OCI-M1 (cell line): ENCODE measurements at regions not wholly inside any gene's neighbourhood (a gene's known extent, or its start where the extent isn't known, plus 50 kb on each side); places are given as distances from the start of the nearest gene placed in this dataset.
"Not testable (repeated sequence)": the region's sequence is repeated elsewhere in the genome, so short reads cannot be mapped to it uniquely, and the experiment has no call there.

Source experiments
- DNase-seq: peaks from one replicate; lab custom pipeline; 2025; lab: John Stamatoyannopoulos, UW

GRCh38 chr9:102164247-102164646 lies 425.8 kb upstream of the GRIN3A start:
- DNase-seq: no peak

GRCh38 chr9:102153081-102153480 lies 414.6 kb upstream of the GRIN3A start:
- DNase-seq: not testable (repeated sequence)

DNA sequence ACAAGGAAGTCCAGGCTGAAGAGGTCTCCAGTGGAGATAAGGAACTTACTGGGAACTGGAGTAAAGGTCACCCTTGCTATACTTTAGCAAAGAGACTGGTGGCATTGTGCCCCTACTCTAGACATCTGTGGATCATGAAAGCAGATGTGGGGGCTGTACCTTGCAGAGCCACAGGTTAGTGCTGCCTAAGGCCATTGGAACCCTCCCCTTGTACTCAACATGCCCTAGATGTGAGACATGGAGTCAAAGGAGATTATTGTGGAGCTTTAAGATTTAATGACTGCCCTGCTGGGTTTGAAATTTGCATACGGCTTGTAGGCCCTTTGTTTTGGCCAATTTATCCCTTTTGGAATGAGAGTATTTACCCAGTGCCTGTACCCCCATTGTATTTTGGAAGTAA lies 397.3 kb upstream of the GRIN3A start:
- peak; percentile 55 for DNase-seq

GRCh38 chr9:102124465-102124864 lies 386.0 kb upstream of the GRIN3A start:
- DNase-seq: peak; percentile 30

DNA sequence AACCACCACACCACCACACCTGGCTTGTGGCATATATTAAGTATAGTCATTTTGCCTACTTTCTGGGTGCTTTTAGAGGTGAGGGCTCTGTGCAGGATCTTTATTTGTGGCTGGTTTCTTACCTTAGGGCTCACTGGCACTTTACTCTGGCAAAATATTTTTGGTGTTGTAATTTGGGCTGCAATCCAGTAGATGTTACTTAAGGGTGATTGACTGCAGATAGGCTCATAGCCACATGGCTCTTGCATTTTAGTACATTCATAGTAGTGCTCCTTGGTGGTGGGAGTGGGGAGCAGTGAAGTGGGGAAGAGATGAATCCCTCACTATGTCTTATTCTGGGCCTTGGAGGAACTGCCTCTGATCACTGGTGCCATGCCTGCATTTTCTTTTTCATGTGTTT lies 376.1 kb upstream of the GRIN3A start:
- DNase-seq: no peak

DNA sequence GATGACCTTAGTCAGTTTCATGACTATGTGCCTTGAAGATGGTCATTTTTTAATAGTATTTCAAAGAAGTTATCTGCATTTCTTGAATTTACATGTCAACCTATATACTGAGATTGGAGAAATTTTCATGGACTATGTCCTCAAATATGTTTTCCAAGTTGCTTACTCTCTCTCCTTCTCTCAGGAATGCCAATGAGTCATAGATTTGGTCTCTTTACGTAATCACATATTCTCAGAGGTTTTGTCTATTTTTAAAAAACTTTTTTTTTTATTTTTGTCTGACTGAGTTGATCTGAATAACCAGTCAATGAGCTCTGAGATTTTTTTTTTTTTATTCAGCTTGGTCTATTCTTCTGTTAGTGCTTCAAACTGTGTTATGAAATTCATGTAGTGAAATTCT lies 374.7 kb upstream of the GRIN3A start:
- no peak for DNase-seq

DNA sequence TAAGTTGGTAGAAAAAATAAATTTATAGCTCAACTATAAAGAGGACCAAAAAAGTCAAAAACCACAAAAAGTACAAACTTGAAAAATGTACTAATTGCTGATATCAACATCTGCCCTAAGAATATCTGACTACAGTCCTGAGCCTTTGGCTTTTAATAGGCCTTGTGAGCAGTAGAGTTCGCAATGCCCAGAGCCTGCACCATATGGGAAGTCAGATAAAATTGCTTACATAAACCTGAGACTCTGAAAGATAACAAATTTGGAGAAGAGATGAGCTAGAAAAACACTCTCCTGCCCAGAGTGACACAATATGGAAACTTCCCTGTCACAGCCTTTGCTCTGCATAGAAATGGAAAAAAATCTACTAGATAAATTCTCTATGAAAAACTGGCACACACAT lies 368.0 kb upstream of the GRIN3A start:
- DNase-seq: peak; percentile 94

- DNase-seq: no peak
Observed at GRCh38 chr9:102101723-102102122, 363.3 kb upstream of the GRIN3A start.

DNA sequence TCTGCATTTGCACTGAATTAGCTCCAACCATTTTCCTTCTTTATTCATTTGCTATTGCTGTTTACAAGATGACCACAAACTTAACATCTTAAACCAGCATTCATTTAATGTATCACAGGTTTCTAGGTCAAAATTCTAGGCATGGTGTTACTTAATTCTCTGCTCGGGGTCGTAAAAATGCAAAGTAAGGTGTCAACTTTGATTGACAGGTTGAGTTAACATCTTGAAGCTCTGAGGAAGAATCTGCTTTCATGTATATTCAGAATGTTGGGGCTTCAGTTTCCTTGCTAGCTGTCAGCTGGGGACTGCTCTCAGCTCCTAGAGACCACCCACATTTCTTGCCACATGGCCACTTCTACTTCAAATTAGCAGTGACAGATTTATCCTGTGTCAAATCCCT lies 348.7 kb upstream of the GRIN3A start:
- DNase-seq: no peak

DNA sequence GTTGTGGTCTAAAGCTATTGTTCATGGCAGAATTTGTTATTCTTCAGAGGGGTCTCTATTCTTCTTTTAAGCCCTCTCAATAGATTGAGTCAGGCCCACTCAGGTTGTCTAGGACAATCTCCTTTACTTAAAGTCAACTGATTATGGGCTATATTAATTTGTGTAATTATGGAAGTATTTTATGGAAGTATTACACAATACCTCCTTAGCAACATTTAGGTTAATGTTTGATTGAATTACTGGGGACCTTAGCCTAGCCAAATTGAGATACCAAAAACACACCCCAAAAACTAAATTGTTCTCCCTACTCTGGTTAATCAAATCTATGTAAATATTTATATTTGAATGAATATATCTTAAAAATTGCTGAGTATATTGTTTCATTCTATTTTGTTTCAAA lies 347.1 kb upstream of the GRIN3A start:
- no peak for DNase-seq

GRCh38 chr9:102072059-102072764 lies 333.8 kb upstream of the GRIN3A start:
- no peak for DNase-seq

DNA sequence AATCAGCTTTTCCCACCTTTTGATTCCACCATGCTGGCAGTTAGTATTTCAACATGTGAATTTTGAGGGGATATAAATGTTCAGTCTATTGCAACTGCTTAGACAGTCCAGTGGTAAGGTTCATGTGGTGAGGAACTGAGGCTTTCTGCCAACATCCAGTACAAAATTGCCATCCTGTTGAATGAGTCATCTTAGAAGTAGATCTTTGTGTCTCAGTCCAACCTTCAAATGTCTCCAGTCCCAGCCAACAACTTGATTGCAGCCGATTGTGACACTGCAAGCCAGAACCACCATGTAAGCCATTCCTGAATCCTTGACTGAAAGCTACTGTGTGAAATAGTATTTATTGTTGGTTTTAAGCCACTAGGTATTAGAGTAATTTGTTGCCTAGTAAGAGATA lies 331.5 kb upstream of the GRIN3A start:
- DNase-seq: no peak

DNA sequence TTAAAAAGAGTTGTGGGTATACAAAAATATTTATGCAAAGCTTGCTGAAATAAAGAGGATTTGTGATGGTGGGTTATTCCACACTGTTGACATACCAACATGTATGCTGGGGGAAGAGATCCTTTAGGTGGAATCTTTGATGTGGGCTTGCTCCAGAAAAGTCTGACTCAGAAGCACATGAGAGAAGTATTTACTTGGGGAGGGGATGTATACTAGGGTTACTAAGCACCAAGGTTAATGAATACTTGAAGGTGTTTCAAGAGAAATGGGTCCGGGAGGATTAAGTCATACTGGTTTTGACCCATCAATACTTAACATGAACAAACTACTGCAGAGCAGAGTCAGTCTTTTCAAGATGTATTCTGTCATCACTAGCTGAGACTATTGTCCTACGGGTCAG lies 316.4 kb upstream of the GRIN3A start:
- no peak for DNase-seq

DNA sequence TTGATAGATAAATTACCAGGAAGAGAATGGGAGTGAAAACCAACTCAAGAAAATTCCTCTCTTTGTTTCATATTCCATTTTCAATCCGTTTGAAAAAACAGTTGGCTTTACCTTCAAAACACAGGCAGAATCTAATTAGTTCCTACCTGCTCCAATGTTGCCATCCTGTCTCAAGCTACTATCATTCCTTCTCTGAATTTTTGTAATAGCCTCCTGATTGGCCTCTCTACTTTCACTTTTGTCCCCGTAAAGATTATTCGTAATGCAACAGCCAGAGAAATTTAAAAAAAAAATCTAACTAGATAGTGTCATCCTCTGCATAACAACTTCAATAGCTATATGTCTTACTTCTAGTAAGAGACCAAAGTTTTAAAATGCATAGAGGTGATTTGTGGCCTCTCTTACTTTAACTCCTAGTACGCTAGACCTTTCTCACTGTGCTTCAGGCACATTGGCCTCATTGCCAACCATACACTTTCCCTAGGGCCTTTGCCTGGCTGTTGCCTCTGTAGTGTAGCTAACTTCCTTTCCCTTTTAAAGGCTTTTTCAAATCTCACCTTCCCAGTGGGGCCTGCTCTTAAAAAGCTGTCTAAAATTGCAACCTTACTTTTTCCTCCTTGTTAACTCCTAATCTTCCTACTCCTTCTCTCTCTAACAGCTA lies 311.3 kb upstream of the GRIN3A start:
- peak; percentile 82 for DNase-seq

DNA sequence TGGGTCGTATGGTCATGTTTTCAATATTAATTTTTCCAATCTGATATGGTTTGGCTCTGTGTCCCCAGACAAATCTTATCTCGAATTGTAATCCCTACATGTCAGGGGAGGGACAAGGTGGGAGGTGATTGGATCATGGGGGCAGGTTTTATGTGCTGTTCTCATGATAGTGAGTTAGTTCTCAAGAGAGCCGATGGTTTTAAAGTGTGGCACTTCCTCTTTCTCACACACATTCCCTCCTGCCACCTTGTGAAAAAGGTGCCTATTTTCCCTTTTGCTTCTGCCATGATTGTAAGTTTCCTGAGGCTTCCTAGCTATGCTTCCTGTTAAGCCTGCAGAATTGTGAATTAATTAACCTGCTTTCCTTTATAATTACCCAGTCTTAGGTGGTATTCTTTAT lies 309.1 kb upstream of the GRIN3A start:
- peak; percentile 57 for DNase-seq

DNA sequence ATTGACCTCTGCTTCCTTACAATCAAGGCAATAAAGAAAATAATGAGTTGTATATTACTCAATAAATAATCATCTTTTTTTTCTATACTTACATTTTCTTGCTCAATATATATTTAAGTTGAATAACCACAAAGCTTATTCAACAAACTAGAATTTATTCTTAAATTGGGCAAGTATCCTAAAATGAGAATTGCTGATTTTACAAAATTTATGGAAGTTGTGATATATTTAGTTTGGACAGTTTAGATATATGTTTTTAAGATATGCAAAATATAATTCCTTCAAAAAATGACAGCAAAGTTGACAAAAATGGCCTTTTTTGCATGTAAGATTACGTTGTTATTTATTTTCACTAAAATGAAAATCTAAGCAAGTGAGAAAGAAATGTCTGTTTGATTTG lies 305.7 kb upstream of the GRIN3A start:
- DNase-seq: no peak

DNA sequence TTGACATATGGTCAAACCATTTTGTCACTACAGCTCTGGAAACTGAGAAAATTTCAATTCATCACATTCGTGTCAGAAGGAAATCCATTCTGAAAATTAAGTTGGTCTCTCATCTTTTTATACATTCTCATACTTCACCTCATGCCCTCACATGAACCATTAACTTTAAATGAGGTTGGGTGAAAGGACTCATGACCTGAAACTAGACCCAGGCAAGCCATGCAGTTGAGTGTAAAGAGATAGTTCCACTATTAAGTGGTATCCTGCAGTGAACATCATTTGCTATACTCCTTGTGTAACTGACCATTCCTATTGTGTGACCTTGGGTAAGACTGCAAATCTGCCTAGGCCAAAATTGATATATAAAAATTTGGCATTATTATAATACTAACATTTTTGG lies 299.6 kb upstream of the GRIN3A start:
- DNase-seq: no peak

- peak; percentile 82 for DNase-seq
Observed at GRCh38 chr9:102035929-102036328, 297.5 kb upstream of the GRIN3A start.

DNA sequence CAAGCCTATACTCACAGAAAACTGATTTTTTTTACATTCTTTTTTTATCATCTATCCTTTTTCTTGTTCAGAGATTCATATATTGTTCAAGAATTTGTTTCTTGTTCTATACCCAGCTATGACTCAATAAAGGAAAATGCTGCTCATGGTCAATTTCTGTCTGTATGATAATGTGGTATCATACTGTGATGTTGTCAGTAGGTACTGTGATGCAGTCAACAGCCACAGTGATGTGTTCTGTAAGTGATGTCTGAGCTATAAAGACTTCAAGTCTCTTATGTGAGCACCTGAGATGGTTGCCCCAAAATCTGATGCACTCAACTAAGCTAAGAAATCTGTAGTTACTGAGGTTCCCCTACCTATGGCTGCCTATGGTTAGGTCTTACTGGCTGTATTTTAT lies 294.2 kb upstream of the GRIN3A start:
- DNase-seq: no peak

DNA sequence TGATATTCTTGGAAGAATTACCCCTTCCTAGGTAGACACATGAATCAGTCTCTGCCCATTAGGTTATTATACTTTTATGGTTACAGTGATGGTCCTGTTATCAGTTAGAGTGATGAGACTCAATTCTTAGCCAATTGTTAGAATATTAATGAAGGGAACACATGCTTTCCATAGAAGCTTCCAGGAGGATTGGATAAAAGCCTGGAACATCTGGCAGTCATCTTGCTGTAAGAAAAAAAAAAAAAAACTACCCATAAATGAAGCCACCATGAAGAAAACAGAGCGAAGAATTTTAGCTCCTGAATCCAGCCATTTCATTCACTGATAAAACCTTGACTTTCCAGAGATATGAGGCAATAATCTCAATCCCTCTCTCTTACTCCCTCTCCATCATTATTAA lies 262.5 kb upstream of the GRIN3A start:
- DNase-seq: no peak

- no peak for DNase-seq
Observed at GRCh38 chr9:101999441-101999840, 261.0 kb upstream of the GRIN3A start.

DNA sequence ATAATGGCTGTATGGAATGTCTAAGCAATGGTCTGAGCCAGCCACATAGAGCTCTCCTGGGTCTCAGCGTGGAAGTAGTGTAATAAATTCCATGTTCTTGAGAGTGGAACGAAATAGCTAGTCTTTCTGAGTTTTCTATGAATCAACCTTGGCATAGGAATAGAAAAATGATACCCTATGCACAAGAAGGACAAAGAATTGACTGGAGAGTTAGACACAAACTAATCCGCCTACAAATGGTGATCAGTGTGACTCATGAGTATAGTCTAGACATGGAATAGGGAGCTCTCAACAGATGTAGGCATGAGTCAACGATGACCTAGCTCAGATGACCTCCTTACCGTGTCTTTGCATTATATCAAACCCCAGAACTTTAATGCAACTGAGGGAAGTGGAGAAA lies 256.8 kb upstream of the GRIN3A start:
- no peak for DNase-seq

DNA sequence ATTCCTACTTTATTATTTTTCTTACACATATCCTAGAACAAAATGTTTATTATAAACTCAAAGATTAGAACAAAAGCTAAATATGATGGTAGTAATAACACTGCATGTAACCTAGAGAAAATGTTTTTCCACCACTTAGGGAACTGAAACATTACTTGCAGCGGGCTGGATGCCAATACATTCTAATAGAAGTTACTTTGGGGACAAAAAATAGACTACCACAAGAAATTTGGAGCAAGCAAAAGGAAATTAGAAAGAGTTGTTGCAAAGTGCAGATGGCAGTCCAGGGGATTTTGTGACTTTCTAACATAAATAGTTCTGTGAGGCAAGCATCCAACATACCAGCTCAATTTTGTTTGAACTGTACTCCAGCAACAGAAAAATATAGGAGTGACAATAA lies 255.3 kb upstream of the GRIN3A start:
- DNase-seq: no peak

GRCh38 chr9:101991926-101992325 lies 253.5 kb upstream of the GRIN3A start:
- no peak for DNase-seq
